Superior temporal gyrus (tissue), 1 donor: ENCODE measurements at regions not wholly inside any gene's neighbourhood (a gene's known extent, or its start where the extent isn't known, plus 50 kb on each side); places are given as distances from the start of the nearest gene placed in this dataset.
"Not testable (repeated sequence)": the region's sequence is repeated elsewhere in the genome, so short reads cannot be mapped to it uniquely, and the experiment has no call there.

Experiments used
- DNase-seq: peaks from one replicate; pipeline ENCODE4 v3.0.0-alpha.2; 2016; ENCODE audit errors: extremely low spot score

DNA sequence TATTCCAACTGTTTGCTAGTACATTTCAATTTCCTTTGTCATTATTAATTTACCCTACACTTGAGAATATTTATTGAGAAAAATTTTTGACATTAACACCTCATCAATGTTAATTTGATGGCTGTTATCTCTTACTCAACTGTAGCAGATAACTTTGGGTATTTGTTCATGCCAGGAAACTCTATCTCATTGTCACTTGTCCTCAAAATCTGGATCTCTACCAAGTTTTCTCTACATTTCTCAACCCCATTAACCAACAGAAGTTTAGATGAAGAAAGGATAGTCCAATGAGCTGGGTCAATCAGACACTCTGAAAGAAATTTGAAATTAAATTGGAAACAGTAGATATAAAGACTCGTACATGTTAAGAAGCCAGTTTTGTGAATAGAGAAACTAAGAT, 395.3 kb downstream of the TUSC1 start:
- DNase-seq, result no peak

GRCh38 chr9:25261445-25261844, 416.8 kb downstream of the TUSC1 start:
- no peak for DNase-seq

DNA sequence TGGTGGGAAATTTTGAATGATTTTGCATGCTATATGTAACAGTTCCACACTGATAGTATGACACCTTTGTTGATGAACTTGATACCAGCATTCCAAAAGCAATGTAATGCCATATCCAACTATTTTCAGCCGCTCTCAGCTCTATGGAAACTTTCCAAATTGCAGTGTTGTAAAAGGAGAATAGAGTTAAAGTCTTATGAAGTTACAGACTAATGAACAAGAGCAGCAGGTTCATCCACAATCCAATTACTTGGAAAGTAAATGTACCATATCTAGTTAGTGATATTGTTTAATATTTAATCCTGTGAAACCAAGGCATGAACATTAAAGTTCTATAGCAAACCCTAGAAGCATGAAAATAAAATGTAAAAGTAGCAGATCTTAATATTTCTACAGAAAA, 418.2 kb downstream of the TUSC1 start:
- DNase-seq, result no peak

DNA sequence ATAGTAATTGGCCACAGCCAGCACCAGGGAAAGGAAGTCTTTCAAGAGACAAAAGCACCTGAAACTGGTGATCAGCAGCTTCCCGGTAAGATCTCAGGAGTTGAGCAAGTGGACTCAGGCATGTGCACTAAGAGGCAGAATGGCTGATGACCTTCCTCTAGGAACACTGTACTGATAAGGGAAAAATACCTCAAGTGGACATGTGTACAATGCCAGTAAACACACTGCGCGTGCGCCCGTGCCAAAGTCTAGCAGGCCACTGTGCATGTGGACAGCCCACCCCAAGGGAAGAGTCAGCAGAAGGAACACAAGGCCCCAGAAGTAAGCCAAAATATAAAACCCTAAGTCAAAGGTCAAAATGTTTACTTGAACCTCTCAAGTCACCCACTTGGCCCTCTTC, 423.0 kb downstream of the TUSC1 start:
- DNase-seq, result no peak

DNA sequence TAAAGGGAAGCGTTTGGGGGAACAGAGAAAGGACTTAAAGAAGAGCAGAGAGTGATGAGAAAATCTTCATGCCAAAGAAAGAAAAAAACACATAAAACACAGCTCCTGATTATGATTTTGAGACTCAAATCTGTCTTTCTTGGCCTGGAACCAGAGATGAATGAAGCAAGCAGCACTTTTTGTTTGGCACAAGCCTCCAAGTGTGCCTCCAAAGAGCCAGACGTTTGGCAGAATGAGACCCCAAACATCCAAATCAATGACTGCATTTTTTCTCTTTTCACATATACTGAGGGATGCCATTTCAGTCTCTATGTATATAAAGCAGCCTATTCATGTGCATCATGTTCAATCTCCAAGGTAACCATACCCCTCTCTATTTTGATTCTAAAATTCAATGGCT, 424.2 kb downstream of the TUSC1 start:
- no peak for DNase-seq

- DNase-seq, result no peak
Observed at GRCh38 chr9:25241421-25241820, 436.8 kb downstream of the TUSC1 start.

DNA sequence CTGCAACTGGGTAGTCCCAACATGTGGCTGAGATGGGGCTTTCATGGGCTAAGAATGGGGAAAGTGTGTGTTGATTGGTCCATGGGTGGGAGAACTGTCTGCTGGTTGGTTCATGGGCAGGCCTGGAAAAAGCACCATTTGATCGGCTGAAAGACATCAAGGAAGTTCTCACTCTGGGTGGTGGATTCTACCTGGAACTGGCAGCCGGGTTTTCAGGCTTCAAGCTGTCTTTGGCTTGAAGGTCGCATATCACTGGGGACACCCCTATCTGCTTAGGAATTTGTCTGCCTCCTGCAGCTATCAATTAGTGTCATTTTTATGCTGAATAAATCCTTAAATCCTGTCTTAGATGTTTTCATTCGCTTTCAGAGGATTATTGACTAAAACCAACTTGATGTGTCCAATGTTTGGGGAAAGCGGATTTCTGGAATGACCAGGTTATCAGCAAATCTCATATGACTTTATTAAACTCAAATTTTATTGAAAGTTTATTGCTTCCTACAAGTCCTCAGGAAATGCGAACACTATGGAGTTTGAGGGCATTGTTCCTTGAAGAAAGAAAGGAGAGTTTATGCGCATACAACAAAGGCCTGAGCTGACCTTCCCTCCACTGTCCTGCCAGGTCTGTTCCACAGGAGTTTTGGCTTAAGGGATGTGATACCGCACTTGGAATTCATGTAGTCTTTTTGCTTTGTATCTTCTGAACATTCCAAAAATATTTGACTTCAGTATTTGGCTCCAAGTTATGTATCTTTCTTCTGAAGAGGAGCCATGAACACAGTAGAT, 451.1 kb downstream of the TUSC1 start:
- no peak for DNase-seq

DNA sequence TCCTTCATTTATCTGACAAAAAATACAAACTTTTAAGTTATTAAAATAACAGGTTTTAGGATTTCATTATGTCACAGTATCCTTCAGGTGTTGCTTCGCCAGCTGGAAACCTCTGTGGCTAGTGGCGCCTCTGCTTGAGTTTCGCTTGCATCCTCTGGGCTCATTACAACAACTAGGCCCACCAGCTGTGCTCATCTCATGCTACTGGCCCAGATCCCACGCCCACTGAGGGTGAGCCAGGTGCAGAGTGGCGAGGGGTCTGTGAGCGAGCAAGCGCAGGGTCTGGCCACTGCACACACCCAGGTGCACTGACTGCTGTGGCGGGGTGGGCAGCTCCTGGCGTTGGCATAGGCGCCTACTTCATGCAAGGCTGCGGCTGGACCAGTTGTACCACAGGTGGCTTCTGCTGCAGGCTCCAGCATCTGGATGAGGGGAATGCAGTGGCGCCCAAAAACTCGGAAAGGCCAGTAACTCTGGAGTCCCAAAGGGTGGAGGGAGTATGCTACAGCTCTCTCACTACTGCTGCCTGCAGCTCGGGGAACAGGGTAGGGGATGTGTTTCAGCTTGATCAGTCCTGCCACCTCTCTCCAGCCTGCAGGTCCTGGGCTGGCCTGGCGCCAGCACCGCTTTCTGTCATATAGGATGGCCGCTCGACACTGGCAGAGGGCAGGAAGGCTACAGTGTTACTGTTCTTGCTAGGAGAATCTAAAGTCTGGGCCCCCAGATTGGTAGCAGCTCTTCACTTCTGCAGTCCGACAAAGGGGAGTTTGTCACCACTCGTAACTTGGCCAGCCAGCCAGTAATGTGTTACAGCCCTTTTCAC, 452.1 kb downstream of the TUSC1 start:
- DNase-seq, result no peak

- no peak for DNase-seq
Observed at GRCh38 chr9:25224996-25225395, 453.2 kb downstream of the TUSC1 start.

- no peak for DNase-seq
Observed at GRCh38 chr9:25224309-25224708, 453.9 kb downstream of the TUSC1 start.

- no peak for DNase-seq
Observed at GRCh38 chr9:25212361-25212760, 465.9 kb downstream of the TUSC1 start.

GRCh38 chr9:25207402-25208195, 470.6 kb downstream of the TUSC1 start:
- no peak for DNase-seq

- no peak for DNase-seq
Observed at GRCh38 chr9:25206027-25206426, 472.2 kb downstream of the TUSC1 start.

DNA sequence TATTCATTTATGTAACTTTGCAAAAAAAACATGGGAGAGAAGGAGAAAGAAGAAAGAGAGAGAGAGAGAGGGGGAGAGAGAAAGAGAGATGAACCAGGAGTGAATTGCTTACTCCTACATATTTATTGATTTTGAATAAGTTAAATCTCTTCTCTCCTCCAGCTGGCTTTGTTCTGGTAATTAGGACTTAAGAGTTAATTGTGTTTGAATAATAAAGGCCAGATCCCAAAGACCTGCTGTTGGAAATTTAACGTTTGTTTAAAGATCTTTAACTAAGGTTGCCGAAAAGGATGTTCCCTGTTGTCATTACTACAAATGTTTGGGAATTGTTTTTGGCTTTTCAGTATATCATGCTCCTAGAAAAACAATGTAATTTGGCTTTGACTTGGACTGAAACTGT, 473.0 kb downstream of the TUSC1 start:
- no peak for DNase-seq

DNA sequence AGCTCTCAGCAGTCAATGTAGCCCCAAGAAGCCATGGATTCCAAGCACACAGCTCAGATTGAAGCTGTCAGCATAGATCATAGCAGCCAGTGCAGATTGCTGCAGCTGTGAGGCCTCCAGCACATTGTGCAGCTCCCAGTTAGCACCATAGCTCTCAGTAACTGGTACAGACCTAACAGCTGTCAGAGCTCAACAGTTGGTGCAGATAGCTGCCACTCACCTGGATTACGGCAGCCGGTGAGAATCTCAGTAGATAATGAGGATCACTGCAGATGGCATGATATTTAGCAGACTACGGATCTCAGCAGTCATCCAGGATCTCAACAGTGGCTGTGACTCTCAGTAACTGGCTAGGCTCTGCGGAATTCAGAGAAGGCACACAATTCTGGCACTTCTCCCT, 500.4 kb downstream of the TUSC1 start:
- no peak for DNase-seq

- DNase-seq, result no peak
Observed at GRCh38 chr9:25129537-25129936, 548.7 kb downstream of the TUSC1 start.

DNA sequence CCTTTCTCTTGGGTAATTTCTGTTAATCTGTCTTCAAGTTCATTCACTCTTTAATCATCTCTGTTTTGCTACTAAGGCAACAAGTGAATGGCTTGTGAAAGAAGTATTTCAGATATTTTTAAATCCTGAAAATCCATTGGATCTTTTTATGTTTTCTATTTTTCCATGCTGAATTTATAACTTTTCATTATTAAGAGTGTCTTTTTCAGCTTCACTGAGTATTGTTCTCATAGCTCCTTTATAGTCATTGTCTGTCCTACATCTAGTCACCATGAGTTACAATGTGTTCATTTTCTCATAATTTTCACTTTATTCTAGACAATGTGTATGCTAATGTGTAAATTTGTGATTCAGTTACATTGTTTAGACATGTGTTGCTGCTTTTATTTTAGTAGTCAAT, 556.4 kb downstream of the TUSC1 start:
- no peak for DNase-seq

GRCh38 chr9:25119041-25119440, 559.2 kb downstream of the TUSC1 start:
- no peak for DNase-seq

GRCh38 chr9:25117791-25118190, 560.5 kb downstream of the TUSC1 start:
- no peak for DNase-seq

GRCh38 chr9:25102204-25102603, 556.5 kb upstream of the IZUMO3 start:
- DNase-seq, result not testable (repeated sequence)

GRCh38 chr9:25094518-25094917, 548.8 kb upstream of the IZUMO3 start:
- no peak for DNase-seq

DNA sequence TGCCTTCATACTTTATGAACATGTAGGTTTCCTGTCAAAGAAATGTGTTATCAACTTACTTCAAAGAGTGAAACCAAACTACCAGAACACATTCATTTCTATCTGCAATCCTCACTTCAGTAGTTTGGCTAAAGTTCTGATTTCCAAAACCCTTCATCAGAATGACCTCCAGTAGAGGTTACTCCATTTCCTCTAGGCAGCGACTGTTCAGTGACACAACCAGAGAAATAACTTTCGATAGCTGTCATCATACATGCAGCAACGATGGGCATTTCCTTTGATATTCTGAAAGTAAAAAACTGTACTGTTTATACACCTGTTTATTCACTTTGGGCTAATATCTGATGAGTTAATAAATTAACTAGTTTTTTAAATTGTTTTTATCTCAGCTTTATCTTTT, 532.5 kb upstream of the IZUMO3 start:
- no peak for DNase-seq
